ENCODE measurements at regions not wholly inside any gene's neighbourhood (a gene's known extent, or its start where the extent isn't known, plus 50 kb on each side); places are given as distances from the start of the nearest gene placed in this dataset.

- H2BK20ac ChIP-seq (ENCODE audit: low read depth, low read length, poor library complexity, severe bottlenecking): no peak overlapping the region
- Mint-ChIP-seq H3K27ac (no peak overlapping the region), H3K4me1 (peaks cover 5 to 6% of the 10 kb centered on the region in 2 experiments; a peak in 2 of 4 replicates), H3K4me3 (no peak overlapping the region), H3K9me3 (peaks cover 55 to 68% of the 10 kb centered on the region in 2 experiments), H3K36me3 (ENCODE audit: insufficient read depth in 1 of 3, low read depth in 3 of 3) (peaks cover 0 to 3% (median 2%) of the 10 kb centered on the region in 3 experiments; a peak in 3 of 7 replicates), H3K27me3 (ENCODE audit: low read depth) (peaks cover 2% of the 10 kb centered on the region; the same call in 1 of the 2 replicates)
- no peaks in the 10 kb centered on the region for H3K79me2 ChIP-seq (ENCODE audit: insufficient read depth, low read length)
- H3K18ac ChIP-seq (ENCODE audit: insufficient read length, low read depth, low read length): no peak overlapping the region
- H3K9me3 ChIP-seq (ENCODE audit: control insufficient read depth, low read depth, low read length): no peaks in the 10 kb centered on the region
- H3K4me2 ChIP-seq (ENCODE audit: insufficient read depth, insufficient read length, low read length): no peak overlapping the region
- H4K5ac ChIP-seq (ENCODE audit: insufficient read length, low read depth, low read length): no peak overlapping the region
- H3K4me1 ChIP-seq (ENCODE audit: insufficient read depth, low read length): no peaks in the 10 kb centered on the region; the same call in 1 of the 2 replicates
- no peaks in the 10 kb centered on the region for H3K23me2 ChIP-seq (ENCODE audit: insufficient read length, low read depth, low read length, poor library complexity, severe bottlenecking)
- no peak overlapping the region for H4K8ac ChIP-seq (replicated peaks; ENCODE audit: insufficient read length, low read depth, low read length)
- no peaks in the 10 kb centered on the region for H3K27me3 ChIP-seq (ENCODE audit: insufficient read depth, low read length)
- no peak overlapping the region for H2AFZ ChIP-seq (ENCODE audit: low read length)
- H4K91ac ChIP-seq (ENCODE audit: insufficient read length, low read depth, low read length): no peak overlapping the region
- no CpG with 5 or more reads among the region's 3 CpGs for WGBS (ENCODE audit: extremely low coverage, insufficient read length, low lambda C conversion rate)
- H2BK15ac ChIP-seq (ENCODE audit: low read depth, low read length): no peak overlapping the region
- H3K4ac ChIP-seq (ENCODE audit: low read depth, low read length): no peak overlapping the region
- H2AK5ac ChIP-seq (ENCODE audit: insufficient read length, low read length): no peak overlapping the region
- TF ChIP-seq, protein P1, sequence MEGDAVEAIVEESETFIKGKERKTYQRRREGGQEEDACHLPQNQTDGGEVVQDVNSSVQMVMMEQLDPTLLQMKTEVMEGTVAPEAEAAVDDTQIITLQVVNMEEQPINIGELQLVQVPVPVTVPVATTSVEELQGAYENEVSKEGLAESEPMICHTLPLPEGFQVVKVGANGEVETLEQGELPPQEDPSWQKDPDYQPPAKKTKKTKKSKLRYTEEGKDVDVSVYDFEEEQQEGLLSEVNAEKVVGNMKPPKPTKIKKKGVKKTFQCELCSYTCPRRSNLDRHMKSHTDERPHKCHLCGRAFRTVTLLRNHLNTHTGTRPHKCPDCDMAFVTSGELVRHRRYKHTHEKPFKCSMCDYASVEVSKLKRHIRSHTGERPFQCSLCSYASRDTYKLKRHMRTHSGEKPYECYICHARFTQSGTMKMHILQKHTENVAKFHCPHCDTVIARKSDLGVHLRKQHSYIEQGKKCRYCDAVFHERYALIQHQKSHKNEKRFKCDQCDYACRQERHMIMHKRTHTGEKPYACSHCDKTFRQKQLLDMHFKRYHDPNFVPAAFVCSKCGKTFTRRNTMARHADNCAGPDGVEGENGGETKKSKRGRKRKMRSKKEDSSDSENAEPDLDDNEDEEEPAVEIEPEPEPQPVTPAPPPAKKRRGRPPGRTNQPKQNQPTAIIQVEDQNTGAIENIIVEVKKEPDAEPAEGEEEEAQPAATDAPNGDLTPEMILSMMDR (conservative IDR thresholded peaks at IDR 0.05): no peak
- no peak overlapping the region for H2BK120ac ChIP-seq (ENCODE audit: low read depth, low read length, poor library complexity, severe bottlenecking)
- no peak overlapping the region for H2BK5ac ChIP-seq (ENCODE audit: insufficient read length, low read length)
- H3K23ac ChIP-seq (ENCODE audit: insufficient read length, low read depth, low read length): no peak overlapping the region
- H3T11ph ChIP-seq (ENCODE audit: low read length): no peak overlapping the region
- no peak overlapping the region for H3K27ac ChIP-seq (ENCODE audit: insufficient read length, low read depth, low read length)
- H4K20me1 ChIP-seq (ENCODE audit: control insufficient read depth, insufficient read depth, insufficient read length): no peaks in the 10 kb centered on the region
- H3K14ac ChIP-seq (ENCODE audit: insufficient read depth, low read length): no peak overlapping the region
- DNase-seq: no peak
- no peaks in the 10 kb centered on the region for H3K79me1 ChIP-seq (ENCODE audit: insufficient read depth, low read depth, low read length, poor library complexity, severe bottlenecking)
- H2BK12ac ChIP-seq (ENCODE audit: insufficient read length, low read depth, low read length): no peak overlapping the region
- no peak overlapping the region for H3K9ac ChIP-seq (ENCODE audit: extremely low read depth, insufficient read length, low read length)
- no peak overlapping the region for H3K56ac ChIP-seq (ENCODE audit: insufficient read length, low read depth, low read length)
Observed at GRCh38 chrX:39665830-39666518, 431.8 kb downstream of the BCOR start.

Measured in H9 (cell line).